CD4-positive, alpha-beta T cell treated with Interleukin-10 for 1 hour (primary cell): ENCODE measurements at regions not wholly inside any gene's neighbourhood (a gene's known extent, or its start where the extent isn't known, plus 50 kb on each side); places are given as distances from the start of the nearest gene placed in this dataset.
"Not testable (repeated sequence)": the region's sequence is repeated elsewhere in the genome, so short reads cannot be mapped to it uniquely, and the experiment has no call there.

Experiments used
- DNase-seq: peaks from one replicate; pipeline ENCODE4 v3.0.0-alpha.2; 2020

DNA sequence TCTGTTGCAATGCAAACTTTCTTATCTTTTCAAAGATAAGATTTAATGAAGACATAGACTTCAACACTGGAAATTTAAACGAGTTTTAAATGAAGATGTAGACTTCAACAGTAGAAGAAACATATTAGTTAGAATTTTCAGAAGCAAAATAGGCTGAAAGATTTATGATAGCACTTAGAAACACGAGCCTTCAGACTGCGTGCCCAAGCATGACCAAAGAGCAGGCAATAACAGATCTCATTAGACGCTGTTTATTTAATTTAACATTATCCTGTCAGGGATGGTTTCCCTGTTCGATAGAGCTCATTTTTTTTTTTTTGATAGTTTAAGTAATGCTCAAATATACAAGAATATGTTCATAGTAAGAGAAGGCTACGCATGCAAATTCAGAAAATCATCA, 604.7 kb upstream of the SOX9 start:
- DNase-seq = no peak

- DNase-seq = no peak
Measured at GRCh38 chr17:71519285-71519684, 601.5 kb upstream of the SOX9 start.

DNA sequence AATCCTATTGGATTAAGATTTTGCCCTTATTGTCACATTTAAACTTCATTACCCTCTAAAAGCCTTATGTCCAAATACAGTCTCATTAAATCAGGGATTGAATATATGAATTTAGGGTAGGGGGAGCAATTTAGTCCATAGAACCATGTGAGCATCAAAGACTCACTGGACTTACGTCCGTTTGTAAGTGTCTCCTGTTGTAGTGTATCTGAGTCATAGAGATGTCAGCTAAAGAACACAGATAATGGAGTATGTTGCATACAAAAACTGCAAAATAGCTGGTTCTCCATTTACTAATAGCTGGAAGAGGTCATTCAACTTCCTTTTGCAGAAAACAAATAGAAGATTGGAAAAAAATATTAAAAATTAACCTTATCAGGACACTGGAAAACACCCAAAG, 599.1 kb upstream of the SOX9 start:
- no peak for DNase-seq

DNA sequence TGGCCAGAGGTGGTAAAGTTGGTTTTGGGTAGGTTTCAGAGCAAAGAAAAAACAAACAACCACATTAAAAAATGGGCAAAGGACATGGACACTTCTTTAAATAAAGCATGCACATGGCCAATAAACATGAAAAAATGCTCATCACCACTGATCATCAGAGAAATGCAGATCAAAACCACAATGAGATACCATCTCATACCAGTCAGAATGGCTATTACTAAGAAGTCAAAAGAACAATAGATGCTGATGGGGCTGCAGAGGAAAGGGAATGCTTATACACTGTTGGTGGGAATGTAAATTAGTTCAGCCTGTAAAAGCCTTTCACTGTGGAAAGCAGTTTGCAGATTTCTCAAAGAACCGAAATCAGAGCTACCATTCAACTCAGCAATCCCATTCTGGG, 598.4 kb upstream of the SOX9 start:
- DNase-seq = no peak

- no peak for DNase-seq
Measured at GRCh38 chr17:71527311-71527710, 593.5 kb upstream of the SOX9 start.

- DNase-seq = no peak
Measured at GRCh38 chr17:71528210-71528609, 592.6 kb upstream of the SOX9 start.

GRCh38 chr17:71530248-71530647, 590.6 kb upstream of the SOX9 start:
- no peak for DNase-seq

GRCh38 chr17:71535321-71535720, 585.5 kb upstream of the SOX9 start:
- DNase-seq = no peak

- no peak for DNase-seq
Measured at GRCh38 chr17:71546419-71546818, 574.4 kb upstream of the SOX9 start.

- DNase-seq = no peak
Measured at GRCh38 chr17:71547904-71548303, 572.9 kb upstream of the SOX9 start.

DNA sequence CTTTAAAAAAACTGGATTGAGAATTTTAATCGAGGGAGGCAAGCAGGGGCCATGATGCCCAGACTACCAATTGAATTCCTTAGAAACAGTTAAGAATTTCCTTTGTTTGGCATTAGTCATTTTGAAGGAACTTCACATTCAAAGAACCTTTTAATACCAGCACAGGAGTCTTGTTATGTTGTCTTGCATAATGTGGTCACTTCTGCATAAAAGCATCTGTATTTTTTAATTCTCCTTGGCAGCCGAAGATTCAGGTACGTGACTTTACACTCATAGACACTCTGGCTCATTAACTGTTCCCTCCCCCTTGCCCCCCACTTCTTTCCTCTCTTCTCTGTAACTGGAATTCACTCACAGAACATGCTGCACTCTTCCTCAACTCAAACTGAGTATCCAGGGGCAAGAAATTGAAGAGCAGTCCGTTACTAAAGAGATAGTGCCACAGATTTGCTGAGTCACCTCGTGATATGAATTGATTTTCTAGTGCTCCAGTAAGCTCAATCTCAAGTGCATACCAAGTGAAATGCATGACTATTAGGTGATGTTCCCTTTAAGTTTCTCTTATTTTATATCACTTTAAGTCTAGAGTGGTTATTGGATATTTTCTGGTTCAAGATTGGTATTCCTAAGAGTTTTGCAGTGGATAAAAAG, 572.2 kb upstream of the SOX9 start:
- DNase-seq = no peak

- DNase-seq = no peak
Measured at GRCh38 chr17:71550675-71551074, 570.1 kb upstream of the SOX9 start.

- DNase-seq = no peak
Measured at GRCh38 chr17:71553381-71553780, 567.4 kb upstream of the SOX9 start.

DNA sequence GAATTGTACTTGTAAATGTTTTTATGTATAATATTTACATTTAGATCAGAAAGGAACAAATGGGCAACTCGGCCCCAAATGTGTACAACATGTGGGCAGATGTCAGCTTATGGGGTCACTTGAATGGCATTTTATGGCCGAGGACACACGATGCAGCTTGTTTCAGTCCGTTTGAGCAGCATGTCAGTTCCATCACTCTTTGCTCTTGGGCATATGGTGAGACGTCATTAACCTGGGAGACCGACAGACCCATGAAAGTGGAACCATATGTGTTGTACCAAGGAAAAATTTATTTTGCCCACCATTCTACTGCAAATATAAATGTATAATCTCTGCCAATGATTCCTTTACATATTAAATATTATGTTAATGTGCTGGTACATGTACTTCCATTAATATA, 561.9 kb upstream of the SOX9 start:
- no peak for DNase-seq

DNA sequence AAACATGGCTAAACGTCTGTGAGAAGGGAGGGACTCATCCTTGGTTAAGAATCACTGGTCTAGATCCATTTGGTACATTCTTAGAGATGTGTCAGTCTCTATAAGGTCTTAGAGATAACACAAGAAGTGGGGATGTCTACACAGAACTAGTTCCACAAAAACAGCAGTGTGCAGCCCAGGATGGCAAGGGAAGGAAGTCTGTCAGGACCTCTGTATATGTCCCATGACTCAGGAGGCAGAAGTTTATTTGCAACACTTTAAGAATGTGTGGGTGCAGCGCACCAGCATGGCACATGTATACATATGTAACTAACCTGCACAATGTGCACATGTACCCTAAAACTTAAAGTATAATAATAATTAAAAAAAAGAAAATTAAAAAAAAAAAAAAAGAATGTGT, 548.5 kb upstream of the SOX9 start:
- DNase-seq = no peak

GRCh38 chr17:71578446-71578845, 542.4 kb upstream of the SOX9 start:
- DNase-seq = no peak

DNA sequence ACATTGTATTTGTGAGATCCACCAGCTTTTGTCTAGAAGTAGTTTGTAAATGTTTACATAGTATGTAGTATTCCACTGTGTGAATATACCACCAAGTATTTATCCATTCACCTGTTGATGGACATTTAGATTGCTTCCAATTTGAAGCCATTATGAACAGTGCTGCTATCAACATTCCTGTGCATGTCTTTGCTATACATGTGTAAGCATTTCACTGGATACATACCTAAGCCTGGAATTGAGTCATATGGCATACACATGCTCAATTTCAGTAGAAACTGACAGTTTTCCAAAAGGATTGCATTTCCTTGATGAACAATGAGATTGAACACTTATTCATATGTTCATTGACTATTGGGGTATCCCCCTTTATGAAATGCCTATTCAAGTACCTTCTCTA, 540.6 kb upstream of the SOX9 start:
- DNase-seq = no peak

DNA sequence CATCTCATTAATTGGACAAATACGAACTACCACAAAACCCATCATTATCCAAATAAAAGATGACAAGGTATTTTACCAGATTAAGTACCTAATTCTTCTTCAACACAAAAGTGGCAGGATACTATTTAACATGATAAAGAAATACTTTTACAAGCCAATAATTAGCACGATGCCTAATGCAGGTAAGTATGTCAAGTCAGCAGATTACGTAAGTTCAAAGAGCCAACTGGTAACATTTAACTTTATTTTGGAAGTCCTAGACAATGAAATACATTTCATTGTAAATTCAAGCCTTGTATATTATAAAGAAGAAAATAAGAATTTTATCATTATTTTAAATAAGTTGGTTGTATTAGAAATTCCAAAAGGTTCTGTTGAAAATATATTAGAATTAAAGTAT, 535.3 kb upstream of the SOX9 start:
- no peak for DNase-seq

GRCh38 chr17:71592431-71592830, 528.4 kb upstream of the SOX9 start:
- DNase-seq = no peak

DNA sequence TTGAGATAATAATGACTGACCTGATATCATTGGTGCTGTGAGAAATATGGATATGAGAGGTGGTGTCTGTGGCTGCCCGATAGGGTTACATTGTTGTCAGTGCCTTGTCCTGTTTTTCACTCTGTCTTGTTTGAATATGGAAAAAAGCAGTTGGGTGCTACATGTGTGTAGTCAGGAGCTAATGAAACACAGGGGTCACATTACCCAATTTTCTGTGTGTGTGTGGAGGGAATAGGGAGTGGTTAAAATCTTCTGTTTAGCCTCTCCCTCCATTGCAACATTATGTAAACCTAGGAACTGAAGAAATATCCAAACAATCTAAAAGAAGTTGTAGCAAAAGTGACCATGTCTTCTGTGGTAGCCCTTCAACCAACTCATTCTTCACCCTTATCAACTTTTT, 527.7 kb upstream of the SOX9 start:
- no peak for DNase-seq

GRCh38 chr17:71599583-71599982, 521.2 kb upstream of the SOX9 start:
- not testable (repeated sequence) for DNase-seq

- DNase-seq = no peak
Measured at GRCh38 chr17:71600137-71600789, 520.6 kb upstream of the SOX9 start.

DNA sequence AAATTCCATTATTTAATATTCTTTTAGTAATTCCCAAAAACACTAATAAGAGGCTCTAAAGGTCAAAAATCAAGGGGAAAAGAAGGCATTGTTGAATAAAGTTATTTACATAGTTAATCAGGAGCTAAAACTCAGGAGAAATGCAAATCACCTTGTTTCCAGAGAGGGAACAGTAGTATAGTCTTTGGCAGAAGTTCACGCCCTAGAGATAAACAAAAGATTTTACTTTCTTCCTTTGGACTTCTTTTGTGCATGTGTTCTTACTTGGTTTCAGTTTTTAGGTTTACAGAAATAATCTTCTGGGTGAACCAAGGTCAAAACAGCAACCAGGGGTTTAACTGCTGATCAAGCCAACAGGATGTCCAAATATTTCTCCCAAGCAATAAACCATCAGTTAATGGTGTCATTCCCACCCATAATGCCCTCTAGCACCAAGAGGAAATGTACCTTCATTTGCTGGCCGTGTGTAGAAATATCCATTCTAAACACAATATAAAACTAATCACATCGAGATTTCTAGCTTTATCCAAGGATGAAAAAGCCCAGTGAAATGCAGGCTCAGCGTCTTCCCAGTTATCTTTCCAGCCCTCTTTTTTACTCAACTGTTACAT, 518.8 kb upstream of the SOX9 start:
- no peak for DNase-seq

GRCh38 chr17:71613996-71614395, 506.8 kb upstream of the SOX9 start:
- DNase-seq = no peak

GRCh38 chr17:71615820-71616219, 505.0 kb upstream of the SOX9 start:
- no peak for DNase-seq
